NT2/D1 (cell line): ENCODE measurements at regions not wholly inside any gene's neighbourhood (a gene's known extent, or its start where the extent isn't known, plus 50 kb on each side); places are given as distances from the start of the nearest gene placed in this dataset.

Source experiments
- SUZ12 ChIP-seq: IDR thresholded peaks from 2 replicates; pipeline ENCODE4 v1.6.1; 2011; ENCODE audit not compliant: insufficient read length, insufficient read depth; ENCODE audit errors: extremely low read depth
- YY1 ChIP-seq: IDR thresholded peaks from 2 replicates; pipeline ENCODE4 v1.6.1; 2011; ENCODE audit not compliant: insufficient read length, insufficient read depth
- ZNF274 ChIP-seq: IDR thresholded peaks from 2 replicates; pipeline ENCODE4 v1.6.1; 2011; ENCODE audit warnings: mild to moderate bottlenecking, low read depth, low read length

DNA sequence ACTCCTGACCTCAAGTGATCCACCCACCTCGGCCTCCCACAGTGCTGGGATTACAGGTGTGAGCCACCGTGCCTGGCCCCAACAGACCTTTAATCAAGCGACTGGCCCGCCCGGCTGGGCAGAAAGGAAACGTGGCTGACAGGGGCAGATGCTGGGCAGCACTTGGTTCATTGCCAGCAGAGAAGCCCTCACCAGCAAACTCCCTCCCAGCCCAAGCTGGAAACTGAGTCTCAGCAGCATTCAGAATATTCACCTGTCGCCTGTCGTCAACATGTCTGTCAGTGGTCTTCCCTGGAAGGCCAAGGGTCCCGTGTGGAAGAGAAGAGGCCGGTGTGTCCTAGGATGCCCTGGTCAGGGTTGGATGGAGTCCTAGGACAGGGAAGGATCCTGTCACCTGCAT lies 245.0 kb downstream of the TEX29 start:
- no peak for TF ChIP-seq ZNF274
- TF ChIP-seq SUZ12, result no peak
- no peak for TF ChIP-seq YY1
